ENCODE measurements at regions not wholly inside any gene's neighbourhood (a gene's known extent, or its start where the extent isn't known, plus 50 kb on each side); places are given as distances from the start of the nearest gene placed in this dataset.
"Not testable (repeated sequence)": the region's sequence is repeated elsewhere in the genome, so short reads cannot be mapped to it uniquely, and the experiment has no call there.

GRCh38 chr12:105682821-105683220 is 352.3 kb downstream of the C12orf75 start:
- not testable (repeated sequence) for H3K4me1 Mint-ChIP-seq

GRCh38 chr12:105683836-105684235 is 353.3 kb downstream of the C12orf75 start:
- H3K9me3 Mint-ChIP-seq, H3K36me3 Mint-ChIP-seq, POLR2A ChIA-PET: not testable (repeated sequence)

More at GRCh38 chr12:105682821-105683220, 352.3 kb downstream of the C12orf75 start:
- DNase-seq; ATAC-seq (ENCODE audit: low read depth); POLR2A ChIA-PET; H3K27ac Mint-ChIP-seq; H3K27me3 Mint-ChIP-seq; H3K9me3 Mint-ChIP-seq; H3K4me3 Mint-ChIP-seq; H3K36me3 Mint-ChIP-seq: not testable (repeated sequence)

DNA sequence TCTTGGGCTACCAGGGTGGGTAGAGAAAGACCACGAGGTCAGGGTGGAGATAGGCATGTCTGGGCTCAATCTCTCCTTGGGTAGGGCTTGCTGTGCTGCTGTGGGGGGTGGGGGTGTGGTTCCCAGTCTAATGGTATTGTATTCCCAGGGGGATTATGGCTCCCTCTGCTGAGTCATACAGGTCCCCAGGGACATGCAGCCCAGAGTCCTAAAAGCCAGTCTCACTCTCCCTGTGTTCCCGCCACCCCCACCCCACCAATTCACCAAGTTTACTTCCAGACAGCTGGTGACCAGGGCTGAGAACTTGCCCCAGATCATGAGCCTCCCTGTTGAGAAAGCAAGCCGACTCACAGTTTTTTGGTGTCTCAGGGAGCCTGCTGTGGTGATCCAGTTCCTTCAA is 367.6 kb downstream of the C12orf75 start:
- POLR2A ChIA-PET, result no interaction called here
- no peak for ATAC-seq (ENCODE audit: low read depth)
- Mint-ChIP-seq H3K9me3 (peaks cover 8% of the 10 kb centered on the region), H3K4me3 (no peak overlapping the region), H3K27me3 (no peaks in the 10 kb centered on the region), H3K4me1 (peaks cover 5% of the 10 kb centered on the region), H3K27ac (no peak overlapping the region), H3K36me3 (no peaks in the 10 kb centered on the region)
- DNase-seq, result no peak

More at GRCh38 chr12:105683836-105684235, 353.3 kb downstream of the C12orf75 start:
- DNase-seq; H3K27ac Mint-ChIP-seq; ATAC-seq (ENCODE audit: low read depth); H3K4me1 Mint-ChIP-seq; H3K4me3 Mint-ChIP-seq; H3K27me3 Mint-ChIP-seq: not testable (repeated sequence)

GRCh38 chr12:105699209-105699608 is 368.7 kb downstream of the C12orf75 start:
- H3K4me3 Mint-ChIP-seq, result no peak overlapping the region
- POLR2A ChIA-PET, result no interaction called here
- no peak for ATAC-seq (ENCODE audit: low read depth)
- H3K27ac Mint-ChIP-seq, result no peak overlapping the region
- no peak for DNase-seq
- peaks cover 5% of the 10 kb centered on the region for H3K4me1 Mint-ChIP-seq
- H3K9me3 Mint-ChIP-seq, result peaks cover 8% of the 10 kb centered on the region
- no peaks in the 10 kb centered on the region for H3K27me3 Mint-ChIP-seq
- no peaks in the 10 kb centered on the region for H3K36me3 Mint-ChIP-seq

- Mint-ChIP-seq H3K4me1 (no peaks in the 10 kb centered on the region), H3K27me3 (no peaks in the 10 kb centered on the region), H3K36me3 (no peaks in the 10 kb centered on the region), H3K9me3 (no peaks in the 10 kb centered on the region), H3K4me3 (no peak overlapping the region), H3K27ac (no peak overlapping the region)
- DNase-seq, result no peak
- ATAC-seq (ENCODE audit: low read depth), result no peak
- POLR2A ChIA-PET, result no interaction called here
Measured at GRCh38 chr12:105704787-105705186, 374.3 kb downstream of the C12orf75 start.

DNA sequence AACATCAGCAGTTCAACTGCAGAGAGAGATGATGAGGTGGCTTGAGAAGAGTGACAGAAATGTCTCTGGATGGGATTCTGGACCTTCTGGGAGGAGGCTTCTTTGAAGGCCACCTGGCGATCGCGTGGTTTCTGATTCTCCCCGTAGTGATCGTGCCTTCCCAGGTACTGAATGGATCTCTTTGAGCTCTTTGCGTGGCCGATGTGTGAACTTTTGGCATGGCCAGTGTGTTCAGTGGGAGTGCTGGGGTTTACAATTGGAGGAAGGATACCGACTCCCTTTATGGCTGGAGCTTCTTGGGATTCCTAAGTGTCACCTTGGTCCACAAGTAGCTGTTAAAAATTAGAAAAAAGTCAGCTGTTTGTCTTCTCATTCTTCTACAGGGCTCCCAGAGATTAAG is 374.7 kb downstream of the C12orf75 start:
- Mint-ChIP-seq H3K36me3 (no peaks in the 10 kb centered on the region), H3K27ac (no peak overlapping the region), H3K27me3 (no peaks in the 10 kb centered on the region), H3K9me3 (no peaks in the 10 kb centered on the region), H3K4me3 (no peak overlapping the region), H3K4me1 (no peaks in the 10 kb centered on the region)
- DNase-seq (no peak), ATAC-seq (ENCODE audit: low read depth) (no peak)
- POLR2A ChIA-PET, result no interaction called here

DNA sequence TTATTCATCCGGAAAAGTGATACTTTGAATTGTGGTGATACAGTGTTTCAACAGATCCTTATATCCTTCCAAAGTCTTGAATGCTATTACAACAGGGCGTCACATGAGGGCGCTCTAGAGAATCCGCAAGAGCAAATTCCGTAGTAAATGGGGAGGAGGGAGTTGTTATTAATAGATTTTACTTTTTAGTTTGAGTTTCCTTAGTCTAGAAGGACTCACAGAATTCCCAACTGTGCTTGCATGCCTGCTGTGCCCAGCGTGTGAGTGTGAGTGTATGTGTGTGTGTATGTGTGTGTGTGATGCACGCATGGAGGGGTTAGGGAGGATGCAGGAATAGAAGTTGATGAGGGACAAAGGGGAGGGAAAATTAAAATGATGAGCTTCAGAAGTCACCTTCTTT is 375.3 kb downstream of the C12orf75 start:
- Mint-ChIP-seq H3K27ac (no peak overlapping the region), H3K27me3 (no peaks in the 10 kb centered on the region), H3K4me1 (no peaks in the 10 kb centered on the region), H3K4me3 (no peak overlapping the region), H3K9me3 (no peaks in the 10 kb centered on the region), H3K36me3 (no peaks in the 10 kb centered on the region)
- DNase-seq (no peak), ATAC-seq (ENCODE audit: low read depth) (no peak)
- POLR2A ChIA-PET, result no interaction called here

DNA sequence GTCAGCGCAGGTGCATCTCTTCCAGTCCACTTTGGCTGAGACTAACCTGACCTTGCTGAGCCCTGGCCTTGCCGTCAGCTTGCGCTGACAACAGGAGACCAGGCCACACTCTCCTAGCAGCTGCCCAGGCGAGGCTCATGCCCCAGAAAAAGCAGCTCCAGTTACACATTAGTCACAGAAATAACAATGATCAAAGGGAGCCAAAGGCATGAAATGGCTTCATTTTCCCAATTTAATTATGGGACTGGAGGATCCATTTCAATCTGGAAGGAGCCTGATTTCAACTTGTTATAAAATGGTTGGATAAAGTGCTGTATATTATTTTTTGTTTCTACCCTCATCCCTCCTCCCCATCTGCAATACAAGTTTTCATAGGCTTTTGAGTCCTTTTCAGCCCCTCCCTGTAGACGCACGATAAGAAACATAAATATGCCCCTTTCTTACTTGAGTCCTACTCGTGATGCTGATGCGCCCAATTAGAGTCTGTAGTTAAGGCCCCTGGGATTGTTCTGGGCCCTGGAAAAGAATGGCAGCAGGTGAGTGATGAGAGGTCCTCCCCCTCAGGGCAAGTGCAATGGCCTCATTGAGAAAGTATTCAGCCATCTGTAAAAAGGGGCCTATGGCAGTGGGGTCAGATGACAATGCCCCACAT is 376.0 kb downstream of the C12orf75 start:
- DNase-seq (no peak), ATAC-seq (ENCODE audit: low read depth) (no peak)
- Mint-ChIP-seq H3K27ac (no peak overlapping the region), H3K36me3 (no peaks in the 10 kb centered on the region), H3K27me3 (no peaks in the 10 kb centered on the region), H3K4me3 (no peak overlapping the region), H3K9me3 (no peaks in the 10 kb centered on the region), H3K4me1 (no peaks in the 10 kb centered on the region)
- POLR2A ChIA-PET, result no interaction called here

DNA sequence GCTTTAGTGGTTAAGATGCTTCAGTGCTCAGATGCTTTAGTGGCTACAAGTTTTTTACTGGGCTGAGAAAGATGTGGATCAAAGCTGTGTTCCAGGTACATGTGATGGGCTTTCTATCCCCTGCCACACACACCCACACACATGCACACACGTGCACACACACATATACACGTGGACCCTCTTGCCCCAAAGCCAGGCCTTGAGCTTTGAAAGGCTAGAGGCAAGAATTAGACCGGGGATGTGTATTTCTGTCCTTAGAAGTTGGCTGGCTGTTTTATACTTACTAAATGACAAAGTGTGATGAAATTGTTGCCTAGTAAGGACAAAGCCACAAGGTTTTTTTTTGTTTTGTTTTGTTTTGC is 376.5 kb downstream of the C12orf75 start:
- Mint-ChIP-seq H3K4me3 (no peak overlapping the region), H3K27ac (no peak overlapping the region), H3K9me3 (no peaks in the 10 kb centered on the region), H3K36me3 (no peaks in the 10 kb centered on the region), H3K27me3 (no peaks in the 10 kb centered on the region), H3K4me1 (no peaks in the 10 kb centered on the region)
- POLR2A ChIA-PET, result no interaction called here
- no peak for DNase-seq
- no peak for ATAC-seq (ENCODE audit: low read depth)

DNA sequence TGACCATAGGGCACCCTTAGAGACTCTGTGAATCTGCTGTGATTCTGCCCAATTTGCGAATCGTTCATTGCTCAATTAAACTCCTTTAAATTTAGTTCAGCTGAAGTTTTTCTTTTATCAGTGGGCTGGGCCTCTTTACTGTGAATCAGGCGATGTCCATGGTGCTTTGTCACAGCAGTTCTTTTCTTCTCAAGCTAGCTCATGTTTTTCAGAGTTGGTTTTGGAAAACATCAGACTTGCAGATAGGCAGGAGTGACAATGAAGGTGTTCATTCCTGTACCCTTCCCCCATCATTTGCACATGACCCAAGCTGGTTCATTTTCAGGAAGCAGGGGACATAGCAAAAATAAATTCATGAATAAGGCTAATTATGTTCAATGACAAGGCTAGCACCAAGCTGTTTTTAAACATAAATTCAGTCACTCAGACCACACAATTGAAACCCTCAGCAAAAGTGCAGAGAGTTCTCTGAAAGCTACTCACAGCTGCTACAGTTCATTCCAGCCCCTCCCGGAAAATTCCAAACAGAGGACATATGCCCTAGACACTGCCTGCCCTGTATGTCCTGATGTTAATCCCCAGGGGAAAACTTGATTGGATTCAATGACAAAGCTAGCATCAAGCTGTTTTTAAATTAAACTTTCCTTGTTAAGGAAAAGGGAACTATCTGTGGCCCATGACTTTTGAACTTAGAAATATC is 383.3 kb downstream of the C12orf75 start:
- DNase-seq, result no peak
- H3K9me3 Mint-ChIP-seq, result peaks cover 2% of the 10 kb centered on the region
- H3K4me3 Mint-ChIP-seq, result no peak overlapping the region
- no peaks in the 10 kb centered on the region for H3K4me1 Mint-ChIP-seq
- peaks cover 4% of the 10 kb centered on the region for H3K27me3 Mint-ChIP-seq
- H3K36me3 Mint-ChIP-seq, result no peaks in the 10 kb centered on the region
- no peak for ATAC-seq (ENCODE audit: low read depth)
- no peak overlapping the region for H3K27ac Mint-ChIP-seq
- POLR2A ChIA-PET, result no interaction called here

- Mint-ChIP-seq H3K4me3 (no peak overlapping the region), H3K36me3 (no peaks in the 10 kb centered on the region), H3K9me3 (peaks cover 2% of the 10 kb centered on the region), H3K4me1 (no peaks in the 10 kb centered on the region), H3K27me3 (peaks cover 4% of the 10 kb centered on the region), H3K27ac (no peak overlapping the region)
- DNase-seq, result no peak
- POLR2A ChIA-PET, result no interaction called here
- no peak for ATAC-seq (ENCODE audit: low read depth)
Measured at GRCh38 chr12:105716621-105717020, 386.1 kb downstream of the C12orf75 start.

GRCh38 chr12:105721051-105721825 is 390.7 kb downstream of the C12orf75 start:
- H3K27me3 Mint-ChIP-seq, result peaks cover 3% of the 10 kb centered on the region
- no peak overlapping the region for H3K27ac Mint-ChIP-seq
- no peak for DNase-seq
- no peaks in the 10 kb centered on the region for H3K4me1 Mint-ChIP-seq
- POLR2A ChIA-PET, result no interaction called here
- H3K9me3 Mint-ChIP-seq, result peaks cover 2% of the 10 kb centered on the region
- no peak for ATAC-seq (ENCODE audit: low read depth)
- H3K4me3 Mint-ChIP-seq, result no peak overlapping the region
- no peaks in the 10 kb centered on the region for H3K36me3 Mint-ChIP-seq

- no peak for ATAC-seq (ENCODE audit: low read depth)
- Mint-ChIP-seq H3K27me3 (peaks cover 3% of the 10 kb centered on the region), H3K27ac (no peak overlapping the region), H3K36me3 (no peaks in the 10 kb centered on the region), H3K9me3 (peaks cover 2% of the 10 kb centered on the region), H3K4me1 (no peaks in the 10 kb centered on the region), H3K4me3 (no peak overlapping the region)
- POLR2A ChIA-PET, result no interaction called here
- no peak for DNase-seq
Measured at GRCh38 chr12:105721891-105722290, 391.4 kb downstream of the C12orf75 start.

DNA sequence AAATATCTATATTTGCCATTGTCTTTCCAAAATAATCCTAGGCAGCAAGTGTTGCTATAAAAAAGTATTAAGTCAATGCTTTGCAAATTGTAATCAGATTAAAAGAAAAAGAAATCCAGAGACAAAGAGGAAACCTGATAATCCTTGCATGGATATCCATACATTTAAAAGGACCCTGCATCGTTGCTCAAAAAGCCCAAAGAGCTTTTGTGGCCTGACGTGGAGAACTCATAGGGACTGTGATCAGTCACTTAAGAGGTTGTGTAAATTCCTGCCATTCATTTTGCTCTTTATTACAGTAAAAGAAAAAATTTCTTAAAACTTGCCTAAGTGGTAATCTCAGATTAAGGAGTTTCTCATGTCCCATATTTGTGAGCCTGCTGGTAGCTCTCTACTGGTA is 392.6 kb downstream of the C12orf75 start:
- no peaks in the 10 kb centered on the region for H3K36me3 Mint-ChIP-seq
- peaks cover 3% of the 10 kb centered on the region for H3K27me3 Mint-ChIP-seq
- peaks cover 2% of the 10 kb centered on the region for H3K9me3 Mint-ChIP-seq
- no peaks in the 10 kb centered on the region for H3K4me1 Mint-ChIP-seq
- H3K27ac Mint-ChIP-seq, result no peak overlapping the region
- no peak for DNase-seq
- no peak for ATAC-seq (ENCODE audit: low read depth)
- H3K4me3 Mint-ChIP-seq, result no peak overlapping the region
- POLR2A ChIA-PET, result no interaction called here
